H1 (cell line): ENCODE measurements at regions not wholly inside any gene's neighbourhood (a gene's known extent, or its start where the extent isn't known, plus 50 kb on each side); places are given as distances from the start of the nearest gene placed in this dataset.
A peak's percentile ranks its signal among the peaks of the same experiment; 100 is the strongest.

Source experiments
- CTCF ChIA-PET: fragments of 300-600 bp; sonication (Branson Sonifier 250); formaldehyde crosslinking; loops from one replicate; lab custom pipeline; 2021; ENCODE audit not compliant: partially characterized antibody; lab: Charles Lee
- POLR2A ChIA-PET: fragments of 300-600 bp; sonication (Branson Sonifier 250); formaldehyde crosslinking; loops from one replicate; lab custom pipeline; 2021; ENCODE audit warnings: inconsistent platforms; ENCODE audit not compliant: partially characterized antibody; lab: Charles Lee
- DNase-seq, 2 experiments: peaks; one replicate each; pipeline versions ENCODE4 v3.0.0 to v3.0.0-alpha.2; 2010 to 2022; ENCODE audit warnings: low spot score in 2 of 2, low read depth in 1 of 2, mixed read lengths in 1 of 2
- FAIRE-seq: peaks from 2 replicates; lab custom pipeline; 2011; peaks lifted over from hg19 to GRCh38; lab: Jason Lieb, UNC
- H2AFZ ChIP-seq: 2 replicates; pipeline ENCODE4 v1.8.1; 2012; ENCODE audit warnings: low read length, inconsistent platforms
- H2AK5ac ChIP-seq: 2 replicates; pipeline ENCODE4 v1.6.1; 2013; ENCODE audit warnings: low read depth, low read length
- H2BK120ac ChIP-seq: replicated peaks from 2 replicates; pipeline ENCODE3; 2013; ENCODE audit warnings: low read depth, low read length, inconsistent platforms
- H2BK12ac ChIP-seq: 2 replicates; pipeline ENCODE4 v1.6.1; 2013; ENCODE audit warnings: low read depth, low read length
- H2BK15ac ChIP-seq: 2 replicates; pipeline ENCODE4 v1.6.1; 2013; ENCODE audit warnings: low read length
- H2BK20ac ChIP-seq: 2 replicates; pipeline ENCODE4 v1.6.1; 2013; ENCODE audit warnings: low read length
- H2BK5ac ChIP-seq: 2 replicates; pipeline ENCODE4 v1.6.1; 2013; ENCODE audit warnings: low read depth, low read length
- H3K14ac ChIP-seq: 2 replicates; pipeline ENCODE4 v1.6.1; 2013; ENCODE audit warnings: inconsistent platforms; ENCODE audit not compliant: insufficient read length
- H3K18ac ChIP-seq: 2 replicates; pipeline ENCODE4 v1.6.1; 2013; ENCODE audit warnings: low read length; ENCODE audit errors: extremely low read depth
- H3K23ac ChIP-seq: 2 replicates; pipeline ENCODE4 v1.6.1; 2013; ENCODE audit warnings: inconsistent platforms; ENCODE audit not compliant: insufficient read length
- H3K23me2 ChIP-seq: 2 replicates; pipeline ENCODE4 v1.6.1; 2013; ENCODE audit warnings: low read depth, low read length
- H3K27ac ChIP-seq: 2 replicates; pipeline ENCODE4 v1.6.1; 2011; ENCODE audit warnings: low read depth, low read length, inconsistent platforms
- H3K27me3 ChIP-seq, 4 experiments: replicated peaks in 1 of 4; 1 replicate in 1 of 4; 2 replicates in 3 of 4; pipeline versions ENCODE4 v1.6.1 to v1.8.1; 2011 to 2013; ENCODE audit warnings: low read length in 3 of 4, mild to moderate bottlenecking in 3 of 4, inconsistent platforms in 2 of 4, mixed read lengths in 2 of 4, moderate library complexity in 1 of 4; ENCODE audit not compliant: control insufficient read depth in 3 of 4, insufficient read depth in 3 of 4; ENCODE audit errors: extremely low read depth in 1 of 4
- H3K36me3 ChIP-seq, 4 experiments: 2 replicates each; pipeline versions ENCODE4 v1.6.1 to v1.8.1; 2011 to 2013; ENCODE audit warnings: mild to moderate bottlenecking in 4 of 4, low read length in 3 of 4, moderate library complexity in 2 of 4, control low read depth in 1 of 4, inconsistent platforms in 1 of 4; ENCODE audit not compliant: insufficient read depth in 4 of 4, control insufficient read depth in 2 of 4
- H3K4ac ChIP-seq: replicated peaks from 2 replicates; pipeline ENCODE3; 2013; ENCODE audit warnings: low read length, low read depth, mixed read lengths, inconsistent platforms; ENCODE audit not compliant: insufficient read length
- H3K4me1 ChIP-seq, 4 experiments: replicated peaks in 1 of 4; 1 replicate in 1 of 4; 2 replicates in 3 of 4; pipeline versions ENCODE4 v1.6.1 to v1.8.1; 2011 to 2013; ENCODE audit warnings: low read length in 3 of 4, inconsistent platforms in 2 of 4, mixed read lengths in 1 of 4; ENCODE audit not compliant: insufficient read depth in 4 of 4, control insufficient read depth in 3 of 4
- H3K4me2 ChIP-seq, 2 experiments: 2 replicates each; pipeline versions ENCODE4 v1.6.1 to v1.8.1; 2011 to 2013; ENCODE audit warnings: low read depth in 2 of 2, low read length in 2 of 2, control low read depth in 1 of 2, inconsistent platforms in 1 of 2, mild to moderate bottlenecking in 1 of 2; ENCODE audit not compliant: insufficient read depth in 1 of 2
- H3K4me3 ChIP-seq, 4 experiments: fragments of 200-600, 300-600 bp in 1 of 4; sonication (generic), shearing (Covaris generic), sonication (Bioruptor Twin) in 1 of 4; 2 replicates each; pipeline versions ENCODE4 v1.5.1 to v1.8.1; 2011 to 2016; ENCODE audit warnings: low read length in 4 of 4, low read depth in 3 of 4, control low read depth in 2 of 4, inconsistent platforms in 2 of 4, mild to moderate bottlenecking in 2 of 4, mixed read lengths in 1 of 4, moderate library complexity in 1 of 4; ENCODE audit not compliant: insufficient read depth in 2 of 4; ENCODE audit errors: extremely low read depth in 1 of 4
- H3K56ac ChIP-seq: replicated peaks from 2 replicates; pipeline ENCODE3; 2013; ENCODE audit warnings: low read depth, mild to moderate bottlenecking, mixed read lengths, low read length, inconsistent platforms; ENCODE audit not compliant: insufficient read length
- H3K79me1 ChIP-seq: 2 replicates; pipeline ENCODE4 v1.6.1; 2013; ENCODE audit warnings: low read depth, low read length, control low read depth
- H3K79me2 ChIP-seq, 2 experiments: 2 replicates each; pipeline versions ENCODE4 v1.6.1 to v1.8.1; 2012 to 2013; ENCODE audit warnings: low read length in 2 of 2, mild to moderate bottlenecking in 2 of 2, inconsistent platforms in 1 of 2; ENCODE audit not compliant: insufficient read depth in 2 of 2, control insufficient read depth in 1 of 2
- H3K9ac ChIP-seq, 4 experiments: replicated peaks in 1 of 4; 1 replicate in 1 of 4; 2 replicates in 3 of 4; pipeline versions ENCODE4 v1.6.1 to v1.8.1; 2011 to 2013; ENCODE audit warnings: low read depth in 3 of 4, low read length in 3 of 4, control low read depth in 2 of 4, mild to moderate bottlenecking in 2 of 4, moderate library complexity in 2 of 4, inconsistent platforms in 1 of 4; ENCODE audit errors: extremely low read depth in 1 of 4
- H3K9me3 ChIP-seq, 2 experiments: 2 replicates each; pipeline versions ENCODE4 v1.6.1 to v1.8.1; 2012 to 2013; ENCODE audit warnings: mild to moderate bottlenecking in 2 of 2, moderate library complexity in 2 of 2, control low read depth in 1 of 2, inconsistent platforms in 1 of 2, low read depth in 1 of 2, low read length in 1 of 2, mixed read lengths in 1 of 2; ENCODE audit not compliant: insufficient read depth in 2 of 2
- H4K20me1 ChIP-seq, 2 experiments: replicated peaks in 1 of 2; 2 replicates each; pipeline versions ENCODE3 to v1.8.1; 2011 to 2013; ENCODE audit warnings: inconsistent platforms in 2 of 2, low read length in 2 of 2, mild to moderate bottlenecking in 1 of 2; ENCODE audit not compliant: insufficient read depth in 2 of 2, control insufficient read depth in 1 of 2
- H4K5ac ChIP-seq: 2 replicates; pipeline ENCODE4 v1.6.1; 2013; ENCODE audit warnings: low read length, low read depth, mixed read lengths, inconsistent platforms; ENCODE audit not compliant: insufficient read length
- H4K8ac ChIP-seq: 2 replicates; pipeline ENCODE4 v1.8.0; 2013; ENCODE audit warnings: mild to moderate bottlenecking, moderate library complexity, low read length, inconsistent platforms; ENCODE audit not compliant: insufficient read depth; ENCODE audit errors: extremely low read depth
- H4K91ac ChIP-seq: replicated peaks from 2 replicates; pipeline ENCODE3; 2013; ENCODE audit warnings: low read length, mixed read lengths, inconsistent platforms; ENCODE audit not compliant: insufficient read length
- ASH2L ChIP-seq: fragments of 200-600, 300-600 bp; sonication (generic); IDR thresholded peaks from one replicate; pipeline ENCODE4 v1.7.1; 2017; ENCODE audit warnings: low read length
- CBX8 ChIP-seq: fragments of 300-800, 300-1000 bp; sonication (generic); IDR thresholded peaks from 2 replicates; pipeline ENCODE4 v1.7.1; 2016; ENCODE audit warnings: low read depth, low read length, borderline replicate concordance
- CHD2 ChIP-seq: IDR thresholded peaks from 2 replicates; pipeline ENCODE4 v1.6.1; 2012; ENCODE audit warnings: low read length, improper control_type of control experiment
- EP300 ChIP-seq, 2 experiments: IDR thresholded peaks; 1 replicate in 1 of 2; 2 replicates in 1 of 2; pipeline ENCODE4 v1.6.1; 2011 to 2012; ENCODE audit warnings: low read depth in 2 of 2, low read length in 2 of 2, mild to moderate bottlenecking in 2 of 2, borderline replicate concordance in 1 of 2, inconsistent platforms in 1 of 2, moderate library complexity in 1 of 2
- FOSL1 ChIP-seq: IDR thresholded peaks from 2 replicates; pipeline ENCODE4 v1.6.1; 2011; ENCODE audit warnings: mild to moderate bottlenecking, low read depth, low read length, moderate library complexity; ENCODE audit not compliant: insufficient read depth
- JUN ChIP-seq: IDR thresholded peaks from 2 replicates; pipeline ENCODE4 v1.6.1; 2011; ENCODE audit warnings: low read depth, mild to moderate bottlenecking, improper control_type of control experiment, low read length
- JUND ChIP-seq: IDR thresholded peaks from 2 replicates; pipeline ENCODE4 v1.6.1; 2011; ENCODE audit warnings: mild to moderate bottlenecking, improper control_type of control experiment, low read length
- KDM1A ChIP-seq: fragments of 200-600, 300-600 bp; sonication (generic); IDR thresholded peaks from 2 replicates; pipeline ENCODE4 v1.7.1; 2016; ENCODE audit warnings: mild to moderate bottlenecking, low read length, borderline replicate concordance
- SP4 ChIP-seq: IDR thresholded peaks from 2 replicates; pipeline ENCODE4 v1.6.1; 2012; ENCODE audit warnings: low read length, inconsistent platforms
- TAF1 ChIP-seq: IDR thresholded peaks from 2 replicates; pipeline ENCODE4 v1.6.1; 2011; ENCODE audit warnings: mild to moderate bottlenecking, low read depth, low read length
- TAF7 ChIP-seq: optimal IDR thresholded peaks from 2 replicates; pipeline ENCODE3; 2011; ENCODE audit warnings: low read depth, mild to moderate bottlenecking, inconsistent platforms, low read length, moderate library complexity, borderline replicate concordance
- TEAD4 ChIP-seq: IDR thresholded peaks from 2 replicates; pipeline ENCODE4 v1.6.1; 2012; ENCODE audit warnings: low read depth, low read length, inconsistent platforms, mixed read lengths
- WGBS, 2 experiments: shearing (Covaris generic) in 1 of 2; methylation state at CpG; one replicate each; pipeline versions ENCODE4 v1.1.6 to v1.1.7; 2013 to 2015; ENCODE audit warnings: low lambda C conversion rate in 2 of 2, mixed read lengths in 2 of 2, inconsistent platforms in 1 of 2, low coverage in 1 of 2, missing lambda C conversion rate in 1 of 2; ENCODE audit not compliant: insufficient replicate concordance in 2 of 2, insufficient coverage in 1 of 2, insufficient read length in 1 of 2; ENCODE audit errors: extremely low coverage in 1 of 2, missing lambda C conversion rate in 1 of 2; 5-methylcytosine and 5-hydroxymethylcytosine counted together
- TF ChIP-seq, protein P1 (sequence below): IDR thresholded peaks from 2 replicates; pipeline ENCODE4 v1.6.1; 2012; ENCODE audit warnings: low read length, inconsistent platforms

DNA sequence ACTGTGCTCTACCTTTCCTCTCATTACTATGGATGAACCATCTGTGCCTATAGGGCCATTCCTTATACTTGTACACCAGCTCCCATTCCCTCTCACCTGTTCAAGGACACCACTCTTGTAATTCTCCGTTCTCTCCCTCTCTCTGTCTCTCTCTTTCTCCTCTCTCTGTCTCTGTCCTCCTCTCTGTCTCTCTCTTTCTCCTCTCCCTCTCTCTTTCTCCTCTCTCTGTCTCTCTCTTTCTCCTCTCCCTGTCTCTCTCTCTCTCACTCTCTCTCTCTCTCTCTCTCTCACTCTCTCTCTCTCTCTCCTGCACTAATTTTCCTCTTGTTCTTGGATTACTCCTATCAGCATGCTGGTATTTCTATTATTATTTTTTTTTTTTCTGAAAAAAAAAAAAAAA is 78.9 kb upstream of the RMDN2 start:
- H2AFZ ChIP-seq: no peak overlapping the region
- no peak overlapping the region for H3K18ac ChIP-seq
- no peak overlapping the region for H2BK120ac ChIP-seq
- H2BK5ac ChIP-seq: no peak overlapping the region
- no peaks in the 10 kb centered on the region for H3K9me3 ChIP-seq
- no peak overlapping the region for H3K9ac ChIP-seq
- no peak overlapping the region for H3K14ac ChIP-seq
- no peak overlapping the region for H2BK20ac ChIP-seq
- H3K79me2 ChIP-seq: no peaks in the 10 kb centered on the region
- H3K4me3 ChIP-seq: no peak overlapping the region
- DNase-seq: no peak
- no peaks in the 10 kb centered on the region for H3K27me3 ChIP-seq
- ChIA-PET CTCF (interaction anchor here (0.8 to 1.1 kb wide), 3 partner anchors 31 to 258 kb away, joined by 3 read pairs; no protein-coding TSS in a partner anchor), POLR2A (no interaction called here)
- H3K23me2 ChIP-seq: no peaks in the 10 kb centered on the region; the same call in 1 of the 2 replicates
- no peak overlapping the region for H3K4ac ChIP-seq
- peak overlapping the region; percentile 47 for H3K56ac ChIP-seq
- H3K27ac ChIP-seq: no peak overlapping the region
- H4K20me1 ChIP-seq: no peaks in the 10 kb centered on the region
- no peak for FAIRE-seq
- no peaks in the 10 kb centered on the region for H3K79me1 ChIP-seq
- H3K36me3 ChIP-seq: no peaks in the 10 kb centered on the region
- H2BK12ac ChIP-seq: no peak overlapping the region
- H2AK5ac ChIP-seq: no peak overlapping the region
- H4K91ac ChIP-seq: no peak overlapping the region
- H3K4me2 ChIP-seq: no peak overlapping the region
- H3K4me1 ChIP-seq: 0 out of 7 replicates have a peak, but pooled peaks cover 0 to 2% (median 0%) of the 10 kb centered on the region in 4 experiments
- no peak overlapping the region for H2BK15ac ChIP-seq
- no peak overlapping the region for H4K5ac ChIP-seq
- 54% methylated on average over 1 of the region's 1 CpG; no CpG with 5 or more reads in 1 of the 2 experiments for WGBS, 2 experiments
- no peak overlapping the region for H3K23ac ChIP-seq
- H4K8ac ChIP-seq: no peak overlapping the region
- TF ChIP-seq KDM1A (no peak), JUN (no peak), ASH2L (no peak), FOSL1 (no peak), SP4 (no peak), TAF1 (no peak), TAF7 (no peak), EP300 (IDR thresholded peaks at IDR 0.05; ENCODE audit: borderline replicate concordance in 1 of 2, low read depth in 2 of 2, low read length in 2 of 2) (no peak), JUND (no peak), CBX8 (no peak), TEAD4 (no peak), CHD2 (no peak)
- TF ChIP-seq, protein P1, sequence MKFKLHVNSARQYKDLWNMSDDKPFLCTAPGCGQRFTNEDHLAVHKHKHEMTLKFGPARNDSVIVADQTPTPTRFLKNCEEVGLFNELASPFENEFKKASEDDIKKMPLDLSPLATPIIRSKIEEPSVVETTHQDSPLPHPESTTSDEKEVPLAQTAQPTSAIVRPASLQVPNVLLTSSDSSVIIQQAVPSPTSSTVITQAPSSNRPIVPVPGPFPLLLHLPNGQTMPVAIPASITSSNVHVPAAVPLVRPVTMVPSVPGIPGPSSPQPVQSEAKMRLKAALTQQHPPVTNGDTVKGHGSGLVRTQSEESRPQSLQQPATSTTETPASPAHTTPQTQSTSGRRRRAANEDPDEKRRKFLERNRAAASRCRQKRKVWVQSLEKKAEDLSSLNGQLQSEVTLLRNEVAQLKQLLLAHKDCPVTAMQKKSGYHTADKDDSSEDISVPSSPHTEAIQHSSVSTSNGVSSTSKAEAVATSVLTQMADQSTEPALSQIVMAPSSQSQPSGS: no peak
